Upper lobe of left lung (tissue), 6 donors: ENCODE measurements at regions not wholly inside any gene's neighbourhood (a gene's known extent, or its start where the extent isn't known, plus 50 kb on each side); places are given as distances from the start of the nearest gene placed in this dataset.
A peak's percentile ranks its signal among the peaks of the same experiment; 100 is the strongest.

Source experiments
- ATAC-seq, 2 donors: fragments of 200-7000 bp; cut with Tn5 transposase; one replicate each; pipeline ENCODE4 v1.9.1; 2022; ENCODE audit warnings: mild to moderate bottlenecking in 2 of 2, moderate library complexity in 2 of 2; ENCODE audit not compliant: low FRiP score in 2 of 2
- DNase-seq, 2 donors: peaks; one replicate each; pipeline ENCODE4 v3.0.0-alpha.2; 2019 to 2020
- H3K27ac ChIP-seq, 4 donors: fragments of 200-600 bp; sonication (generic); one replicate each; pipeline ENCODE4 v1.5.1; 2016 to 2019
- H3K27me3 ChIP-seq, 4 donors: fragments of 200-600 bp; sonication (generic); one replicate each; pipeline ENCODE4 v1.5.1; 2017 to 2019
- H3K36me3 ChIP-seq, 4 donors: fragments of 200-600 bp; sonication (generic); one replicate each; pipeline ENCODE4 v1.5.1; 2016 to 2019
- H3K4me1 ChIP-seq, 4 donors: fragments of 200-600 bp; sonication (generic); one replicate each; pipeline ENCODE4 v1.5.1; 2018 to 2019
- H3K4me3 ChIP-seq, 4 donors: fragments of 200-600 bp; sonication (generic); one replicate each; pipeline ENCODE4 v1.5.1; 2017 to 2019; ENCODE audit warnings: mild to moderate bottlenecking in 2 of 4, moderate library complexity in 1 of 4
- H3K9me3 ChIP-seq, 4 donors: fragments of 200-600 bp; sonication (generic); one replicate each; pipeline ENCODE4 v1.5.1; 2018 to 2019
- EP300 ChIP-seq, 4 donors: sonication (generic); formaldehyde crosslinking; IDR thresholded peaks; one replicate each; pipeline ENCODE4 v1.5.1; 2017; ENCODE audit warnings: antibody characterized with exemption in 4 of 4, control low read depth in 2 of 4
- POLR2A ChIP-seq, 4 donors: fragments of 450-650 bp; IDR thresholded peaks; one replicate each; pipeline ENCODE4 v1.5.1; 2016 to 2017; ENCODE audit warnings: antibody characterized with exemption in 4 of 4, mild to moderate bottlenecking in 2 of 4
- POLR2AphosphoS5 ChIP-seq, 2 donors: sonication (generic); formaldehyde crosslinking; IDR thresholded peaks; one replicate each; pipeline ENCODE4 v1.5.1; 2017; ENCODE audit warnings: antibody characterized with exemption in 2 of 2
- WGBS, 2 donors: methylation state at CpG; one replicate each; pipeline ENCODE4 v1.1.5; 2017 to 2018; 5-methylcytosine and 5-hydroxymethylcytosine counted together
- TF ChIP-seq, protein P1 (sequence below), 6 experiments: fragments of 450-650 bp in 4 of 6; fragments of 200-600 bp in 2 of 6; sonication (generic) in 2 of 6; IDR thresholded peaks; one replicate each; pipeline ENCODE4 v1.5.1; 2016 to 2019; ENCODE audit warnings: antibody characterized with exemption in 6 of 6
- donor health status: DM: no; HTN: no; CAD: no; lungs with moderate emphysema.
- donor health status: DM: no; HTN: yes; CAD: no; lungs with severe emphysema.

DNA sequence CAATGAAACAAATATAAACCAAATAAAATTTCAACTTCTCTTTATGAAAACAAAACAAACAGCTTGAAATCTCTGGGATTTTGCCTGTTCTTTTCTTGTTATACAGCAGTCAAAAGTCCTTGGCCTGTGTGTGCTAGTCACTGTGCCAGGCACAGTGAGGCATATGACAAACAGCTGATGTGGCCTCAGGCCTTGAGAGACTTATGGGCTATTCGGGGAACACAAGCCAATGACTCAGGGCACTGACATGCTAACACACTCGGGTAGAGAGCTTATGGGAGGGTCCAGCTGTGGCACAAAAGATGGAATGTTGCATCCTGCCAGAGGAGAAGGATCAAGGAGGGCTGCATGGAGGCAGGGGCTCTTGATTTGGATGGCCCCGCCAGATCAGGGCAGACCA is 95.4 kb upstream of the NKX2-2 start:
- TF ChIP-seq POLR2AphosphoS5 (IDR thresholded peaks at IDR 0.05) (no peak), POLR2A (IDR thresholded peaks at IDR 0.05) (no peak), EP300 (IDR thresholded peaks at IDR 0.05) (no peak)
- TF ChIP-seq, protein P1, sequence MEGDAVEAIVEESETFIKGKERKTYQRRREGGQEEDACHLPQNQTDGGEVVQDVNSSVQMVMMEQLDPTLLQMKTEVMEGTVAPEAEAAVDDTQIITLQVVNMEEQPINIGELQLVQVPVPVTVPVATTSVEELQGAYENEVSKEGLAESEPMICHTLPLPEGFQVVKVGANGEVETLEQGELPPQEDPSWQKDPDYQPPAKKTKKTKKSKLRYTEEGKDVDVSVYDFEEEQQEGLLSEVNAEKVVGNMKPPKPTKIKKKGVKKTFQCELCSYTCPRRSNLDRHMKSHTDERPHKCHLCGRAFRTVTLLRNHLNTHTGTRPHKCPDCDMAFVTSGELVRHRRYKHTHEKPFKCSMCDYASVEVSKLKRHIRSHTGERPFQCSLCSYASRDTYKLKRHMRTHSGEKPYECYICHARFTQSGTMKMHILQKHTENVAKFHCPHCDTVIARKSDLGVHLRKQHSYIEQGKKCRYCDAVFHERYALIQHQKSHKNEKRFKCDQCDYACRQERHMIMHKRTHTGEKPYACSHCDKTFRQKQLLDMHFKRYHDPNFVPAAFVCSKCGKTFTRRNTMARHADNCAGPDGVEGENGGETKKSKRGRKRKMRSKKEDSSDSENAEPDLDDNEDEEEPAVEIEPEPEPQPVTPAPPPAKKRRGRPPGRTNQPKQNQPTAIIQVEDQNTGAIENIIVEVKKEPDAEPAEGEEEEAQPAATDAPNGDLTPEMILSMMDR (IDR thresholded peaks at IDR 0.05), result no peak
- H3K27ac ChIP-seq, result no peak overlapping the region
- no peaks in the 10 kb centered on the region for H3K36me3 ChIP-seq
- H3K4me1 ChIP-seq, result peaks cover 0 to 4% (median 0%) of the 10 kb centered on the region in 4 donors
- WGBS, 2 donors, result 55 to 69% methylated on average over 3 of the region's 3 CpGs
- H3K9me3 ChIP-seq, result no peaks in the 10 kb centered on the region
- no peaks in the 10 kb centered on the region for H3K27me3 ChIP-seq
- H3K4me3 ChIP-seq, result no peak overlapping the region
- peak in 1 of 2 donors; percentile 26 for ATAC-seq
- no peak for DNase-seq

DNA sequence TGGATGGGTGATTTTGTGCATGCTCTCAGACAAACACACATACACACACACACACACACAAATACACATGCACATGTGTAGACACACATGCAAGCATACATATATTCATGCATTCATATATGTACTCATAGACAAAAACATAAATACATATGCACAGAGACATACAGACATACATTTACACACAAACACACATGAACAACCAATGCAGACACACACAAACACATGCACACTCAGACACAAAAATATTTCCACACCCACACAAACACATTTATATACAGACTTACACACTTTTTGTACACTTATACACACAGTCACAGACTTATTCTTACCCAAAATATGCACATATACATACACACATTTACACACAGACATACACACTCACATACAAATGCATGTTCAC is 94.9 kb upstream of the NKX2-2 start:
- no peak for ATAC-seq
- Histone ChIP-seq H3K27me3 (no peaks in the 10 kb centered on the region), H3K36me3 (no peaks in the 10 kb centered on the region), H3K27ac (no peak overlapping the region), H3K4me3 (no peak overlapping the region), H3K4me1 (peaks cover 0 to 4% (median 0%) of the 10 kb centered on the region in 4 donors), H3K9me3 (no peaks in the 10 kb centered on the region)
- DNase-seq, result no peak
- TF ChIP-seq EP300 (IDR thresholded peaks at IDR 0.05) (no peak), POLR2A (IDR thresholded peaks at IDR 0.05) (no peak), POLR2AphosphoS5 (IDR thresholded peaks at IDR 0.05) (no peak)
- TF ChIP-seq, protein P1 (IDR thresholded peaks at IDR 0.05), result no peak

DNA sequence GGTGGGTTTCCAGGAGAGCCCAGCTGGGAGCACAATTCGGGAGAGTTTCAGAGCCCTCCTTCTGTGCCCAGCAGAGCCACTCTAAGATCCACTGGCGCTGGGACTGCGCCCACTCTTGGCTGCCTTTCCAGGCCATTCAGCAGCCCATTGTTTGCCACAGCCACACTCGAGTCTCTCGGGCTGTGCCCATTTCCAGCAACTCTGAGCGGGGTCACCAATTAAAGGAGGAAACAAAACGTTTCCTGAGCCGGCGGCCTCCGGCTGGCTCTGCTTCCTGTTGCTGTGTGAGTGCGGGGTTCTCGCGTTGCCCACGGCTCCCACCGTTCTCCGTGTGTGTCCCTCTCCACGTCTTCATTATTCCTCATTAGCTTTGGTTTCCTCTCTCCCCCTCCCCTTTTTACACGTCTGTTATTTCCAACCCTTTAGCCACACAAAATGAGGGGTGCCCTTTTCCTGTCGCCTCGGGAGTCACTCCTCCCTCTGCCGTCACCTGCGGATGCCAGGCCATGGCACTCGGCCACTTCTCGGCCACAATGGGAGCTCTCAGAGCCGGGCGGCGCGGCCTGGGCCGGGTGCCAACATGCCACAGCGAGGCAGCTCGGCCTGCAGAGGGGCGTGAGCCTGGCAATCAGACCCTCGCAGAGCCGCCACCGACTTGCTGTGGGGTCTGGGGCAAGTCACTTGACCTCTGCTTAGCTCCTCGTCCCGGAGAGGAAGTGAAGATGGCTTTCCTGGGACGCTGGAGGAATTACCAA is 94.3 kb upstream of the NKX2-2 start:
- 49 to 56% methylated on average over 26 to 38 of the region's 38 CpGs for WGBS, 2 donors
- Histone ChIP-seq H3K9me3 (no peaks in the 10 kb centered on the region), H3K4me1 (peaks cover 0 to 4% (median 0%) of the 10 kb centered on the region in 4 donors), H3K4me3 (no peak overlapping the region), H3K27me3 (no peaks in the 10 kb centered on the region), H3K36me3 (no peaks in the 10 kb centered on the region), H3K27ac (no peak overlapping the region)
- TF ChIP-seq, protein P1 (IDR thresholded peaks at IDR 0.05), result no peak
- no peak for TF ChIP-seq POLR2AphosphoS5 (IDR thresholded peaks at IDR 0.05)
- no peak for TF ChIP-seq EP300 (IDR thresholded peaks at IDR 0.05)
- no peak for TF ChIP-seq POLR2A (IDR thresholded peaks at IDR 0.05)
- ATAC-seq (peak; percentile 17 to 60), DNase-seq (peak; percentile 53 to 92)

DNA sequence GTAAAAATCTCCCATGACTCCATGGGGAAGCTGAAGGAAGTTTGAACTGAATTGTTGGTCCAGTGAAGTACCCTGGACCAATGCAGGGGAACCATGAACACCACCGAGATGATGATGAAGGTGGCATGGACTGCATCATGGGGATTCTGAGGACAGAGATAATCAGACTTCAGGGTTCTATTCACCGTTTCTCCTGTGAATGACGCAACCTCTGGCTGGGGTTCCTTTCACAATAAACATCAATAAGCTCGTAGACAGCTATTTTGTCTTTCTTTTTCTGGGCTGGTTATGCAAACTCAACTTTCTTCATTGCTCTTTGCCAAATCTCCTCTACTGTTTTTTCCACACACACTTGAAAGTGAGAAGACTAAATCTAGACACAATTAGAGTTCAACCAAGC is 87.9 kb upstream of the NKX2-2 start:
- Histone ChIP-seq H3K36me3 (no peaks in the 10 kb centered on the region), H3K9me3 (peaks cover 0 to 12% (median 1%) of the 10 kb centered on the region in 4 donors), H3K27ac (no peak overlapping the region), H3K27me3 (no peaks in the 10 kb centered on the region), H3K4me3 (no peak overlapping the region), H3K4me1 (no peaks in the 10 kb centered on the region)
- 69 to 70% methylated on average over 4 of the region's 4 CpGs for WGBS, 2 donors
- ATAC-seq, result no peak
- no peak for DNase-seq
- TF ChIP-seq POLR2AphosphoS5 (IDR thresholded peaks at IDR 0.05) (no peak), POLR2A (IDR thresholded peaks at IDR 0.05) (no peak), EP300 (IDR thresholded peaks at IDR 0.05) (no peak)
- TF ChIP-seq, protein P1 (IDR thresholded peaks at IDR 0.05), result no peak

DNA sequence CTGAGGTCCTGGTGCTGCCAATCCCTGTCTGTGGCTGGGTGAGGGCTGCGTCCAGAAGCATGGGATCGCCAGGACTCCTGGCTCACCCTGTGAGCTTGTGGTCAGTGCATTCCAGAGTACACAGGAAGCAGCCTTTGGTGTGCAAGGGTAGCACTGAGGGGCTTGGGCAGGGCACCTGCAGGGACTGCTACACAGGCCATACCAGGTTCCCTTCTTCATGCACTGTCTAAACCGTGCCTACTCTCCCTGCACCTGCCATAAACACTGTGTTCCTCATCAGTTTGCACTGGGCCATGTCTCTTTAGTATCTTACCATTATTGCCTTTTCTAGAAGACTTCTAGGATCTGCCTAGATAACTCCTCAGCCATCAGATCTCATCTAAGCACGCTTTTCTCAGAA is 72.8 kb upstream of the NKX2-2 start:
- Histone ChIP-seq H3K27me3 (no peaks in the 10 kb centered on the region), H3K27ac (no peak overlapping the region), H3K4me1 (no peaks in the 10 kb centered on the region), H3K9me3 (no peaks in the 10 kb centered on the region), H3K4me3 (no peak overlapping the region), H3K36me3 (no peaks in the 10 kb centered on the region)
- TF ChIP-seq, protein P1 (IDR thresholded peaks at IDR 0.05), result no peak
- TF ChIP-seq POLR2AphosphoS5 (IDR thresholded peaks at IDR 0.05), result no peak
- TF ChIP-seq POLR2A (IDR thresholded peaks at IDR 0.05), result no peak
- TF ChIP-seq EP300 (IDR thresholded peaks at IDR 0.05), result no peak
- ATAC-seq, result no peak
- 65 to 81% methylated on average over 2 to 4 of the region's 4 CpGs for WGBS, 2 donors
- no peak for DNase-seq
